Left kidney (tissue), 1 donor: ENCODE measurements at regions not wholly inside any gene's neighbourhood (a gene's known extent, or its start where the extent isn't known, plus 50 kb on each side); places are given as distances from the start of the nearest gene placed in this dataset.
"Not testable (repeated sequence)": the region's sequence is repeated elsewhere in the genome, so short reads cannot be mapped to it uniquely, and the experiment has no call there.

Experiments
- DNase-seq: peaks from one replicate; pipeline ENCODE4 v3.0.0-alpha.2; 2013

DNA sequence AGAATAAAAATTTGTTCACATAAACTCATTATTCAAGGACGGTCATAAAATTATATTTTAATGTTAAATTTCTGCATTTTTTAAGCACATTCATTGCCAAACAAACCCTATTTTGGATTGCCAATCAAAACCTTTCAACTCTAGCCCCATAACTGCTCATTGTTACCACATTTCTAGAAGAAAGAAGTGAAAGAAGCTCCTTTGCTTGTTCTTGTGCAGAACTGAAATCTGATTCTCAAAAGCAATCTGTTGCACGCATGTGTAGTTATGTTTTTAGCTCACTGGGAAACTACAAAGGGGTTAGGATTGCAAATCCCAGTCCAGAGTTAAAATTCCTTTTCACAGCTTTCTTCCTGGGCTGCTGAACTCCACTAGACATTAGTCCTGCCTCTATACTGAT lies 109.5 kb upstream of the MIR17HG start:
- no peak for DNase-seq

DNA sequence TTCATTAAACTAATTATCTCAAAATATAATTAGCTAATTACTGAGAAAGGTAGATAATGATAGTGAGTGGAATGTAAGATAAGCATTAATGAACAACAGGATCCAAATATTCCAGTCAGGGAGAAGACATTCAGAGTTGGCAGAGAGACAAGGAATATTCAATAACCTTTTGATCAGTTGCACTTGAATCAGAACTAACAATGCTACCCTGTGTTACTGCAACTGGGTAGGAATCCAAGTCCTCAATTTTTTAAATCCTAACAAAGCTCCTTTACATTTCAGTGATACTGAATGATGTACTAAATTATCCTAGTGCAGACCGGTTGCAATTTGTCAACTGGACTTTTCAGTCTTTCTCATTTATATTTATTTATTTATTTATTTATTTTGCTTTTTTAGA lies 107.1 kb upstream of the MIR17HG start:
- no peak for DNase-seq

DNA sequence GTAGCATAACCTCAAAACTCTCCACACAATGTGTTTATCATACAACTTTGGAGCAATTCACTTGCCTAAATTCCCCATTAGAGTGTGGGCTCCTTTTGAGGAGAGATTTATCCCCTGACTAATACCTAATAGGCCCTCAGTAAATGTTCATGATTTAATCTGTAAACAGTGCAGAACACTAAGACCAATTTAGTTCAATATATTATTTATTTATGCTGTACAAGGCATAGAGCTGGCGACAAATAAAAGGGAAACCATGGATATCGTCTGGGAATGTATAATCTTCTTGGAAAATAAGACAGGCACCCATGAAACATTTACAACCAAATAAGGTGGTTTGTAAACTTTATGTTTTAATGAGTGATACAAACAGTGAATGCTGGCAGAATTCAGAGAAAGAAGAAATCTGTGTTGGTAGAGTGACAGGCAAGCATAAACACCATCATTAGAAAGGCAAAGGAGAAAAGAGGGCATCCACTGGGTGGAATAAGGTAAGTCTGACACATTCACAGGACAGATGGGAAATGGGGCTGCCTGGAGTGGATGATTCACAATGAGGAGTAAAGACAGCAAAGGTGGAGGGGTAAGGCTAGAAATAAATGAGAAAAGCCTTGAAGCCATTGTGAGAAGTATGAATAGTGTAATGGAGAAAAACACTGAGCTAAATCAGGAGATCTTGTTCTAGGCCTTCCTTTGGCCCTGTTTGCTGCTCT lies 106.1 kb upstream of the MIR17HG start:
- DNase-seq = no peak

DNA sequence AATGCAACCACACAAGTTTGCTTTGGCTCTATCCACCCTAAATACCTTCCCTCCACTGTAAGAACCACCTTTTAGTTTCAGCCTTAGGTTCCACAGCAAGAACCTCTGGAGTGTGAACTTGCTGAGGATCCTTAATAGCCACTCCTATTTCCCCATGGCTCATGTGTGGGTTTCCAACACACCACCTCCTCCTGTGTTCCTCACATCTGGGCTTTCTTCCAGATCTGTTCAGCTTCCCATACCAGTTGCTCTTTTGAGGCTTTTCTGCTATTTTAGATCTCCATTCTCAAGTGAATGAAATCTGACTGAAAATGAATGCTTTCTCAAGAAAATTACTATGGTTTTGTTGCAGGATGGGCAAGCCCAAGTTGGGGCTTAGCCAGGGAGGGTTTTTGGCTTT lies 104.8 kb upstream of the MIR17HG start:
- DNase-seq = no peak

DNA sequence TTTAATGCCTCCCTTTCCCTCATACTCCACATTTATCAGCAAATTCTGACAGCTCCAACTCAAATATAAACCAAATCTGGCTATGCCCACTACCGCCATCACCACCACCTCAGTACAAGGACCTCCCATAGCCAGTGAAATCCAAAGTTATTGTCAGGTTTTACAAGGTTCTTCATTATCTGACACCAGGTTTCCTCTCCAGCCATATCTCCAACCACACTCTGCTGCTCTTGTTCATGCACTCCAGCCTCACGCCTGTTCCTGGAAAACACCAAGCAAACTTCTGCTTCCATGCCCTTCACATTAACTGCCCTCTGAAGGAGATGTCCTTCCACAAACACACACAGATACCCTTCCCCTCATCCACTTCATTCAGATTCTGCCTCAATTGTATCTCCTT lies 102.2 kb upstream of the MIR17HG start:
- DNase-seq = no peak

DNA sequence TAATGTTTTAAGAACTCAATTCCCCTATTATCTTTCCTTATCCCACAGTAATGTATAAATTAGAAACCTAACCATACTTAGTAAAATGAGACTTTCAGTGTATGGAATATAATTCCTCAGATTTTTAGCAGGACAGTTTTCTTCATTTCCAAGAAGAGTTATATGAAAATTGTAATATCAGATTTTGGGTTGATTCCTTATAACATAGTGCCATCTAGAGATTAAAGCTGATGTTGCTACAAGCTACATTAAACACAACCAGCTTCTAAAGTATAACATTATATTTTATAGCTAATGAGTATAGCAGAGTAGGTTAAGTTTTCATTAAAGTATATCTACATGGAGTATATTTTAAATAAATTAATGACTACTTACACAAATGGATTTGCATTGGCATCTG lies 99.7 kb upstream of the MIR17HG start:
- peak; percentile 6 for DNase-seq

DNA sequence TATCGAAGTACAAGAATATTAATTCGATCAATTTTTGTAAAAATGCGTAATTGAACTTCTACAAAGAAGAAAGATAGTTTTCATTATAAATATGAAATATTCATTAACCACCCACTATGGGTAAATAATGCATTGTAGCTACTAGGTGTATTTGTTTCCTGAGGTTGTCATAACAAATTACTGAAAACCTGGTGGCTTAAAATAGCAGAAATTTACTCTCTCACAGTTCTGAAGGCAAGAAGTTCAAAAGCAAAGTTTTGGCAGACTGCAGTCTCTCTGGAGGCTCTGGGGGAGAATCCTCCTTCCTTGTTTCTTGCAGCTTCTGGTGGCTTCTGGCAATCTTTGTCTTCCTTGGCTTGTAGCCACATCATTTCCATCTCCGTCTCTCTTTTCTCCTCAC lies 99.2 kb upstream of the MIR17HG start:
- DNase-seq = no peak

DNA sequence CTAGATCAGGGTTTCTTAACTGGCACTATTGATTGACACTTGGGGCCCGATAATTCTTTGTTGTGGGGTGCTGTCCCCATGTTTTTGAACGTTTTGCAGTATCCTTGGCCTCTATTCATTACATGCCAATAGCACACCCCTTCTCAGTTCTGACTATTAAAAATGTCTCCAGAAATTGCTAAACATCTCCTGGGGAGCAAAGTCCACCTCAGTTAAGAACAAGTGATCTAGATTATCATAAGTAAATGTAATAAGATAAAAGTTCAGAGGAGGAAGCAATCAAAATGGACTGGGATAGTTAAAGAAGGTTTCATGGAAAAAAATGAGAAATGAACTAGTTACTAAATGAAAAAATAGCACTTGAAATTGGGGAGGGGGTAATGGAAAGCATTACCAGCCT lies 98.1 kb upstream of the MIR17HG start:
- DNase-seq = no peak

DNA sequence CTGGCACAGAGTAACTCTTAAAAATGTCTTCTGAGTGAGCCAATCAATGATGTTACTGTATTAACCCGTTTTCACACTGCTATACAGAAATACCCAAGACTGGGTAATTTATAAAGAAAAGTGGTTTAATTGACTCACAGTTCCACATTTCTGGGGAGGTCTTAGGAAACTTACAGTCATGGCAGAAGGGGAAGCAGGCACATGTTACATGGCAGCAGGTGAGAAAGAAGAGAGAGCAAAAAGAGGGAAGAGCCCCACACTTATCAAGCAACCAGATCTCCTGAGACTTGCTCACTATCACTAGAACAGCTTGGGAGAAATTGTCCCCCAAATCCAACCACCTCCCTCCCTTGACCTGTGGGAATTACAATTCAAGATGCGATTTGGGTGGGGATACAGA lies 97.6 kb upstream of the MIR17HG start:
- DNase-seq = no peak

DNA sequence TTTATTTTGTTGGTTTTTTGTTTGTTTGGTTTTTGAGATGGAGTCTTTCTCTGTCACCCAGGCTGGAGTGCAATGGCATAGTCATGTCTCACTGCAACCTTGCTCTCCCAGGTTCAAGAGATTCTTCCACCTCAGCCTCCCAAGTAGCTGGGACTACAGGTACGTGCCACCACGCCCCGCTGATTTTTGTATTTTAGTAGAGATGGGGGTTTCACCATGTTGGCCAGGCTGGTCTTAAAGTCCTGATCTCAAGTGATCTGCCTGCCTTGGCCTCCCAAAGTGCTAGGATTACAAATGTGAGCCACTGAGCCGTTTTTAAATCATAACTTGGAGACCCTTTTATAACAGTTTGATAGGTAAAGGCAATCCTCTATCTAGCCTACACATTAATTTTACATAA lies 95.9 kb upstream of the MIR17HG start:
- DNase-seq = not testable (repeated sequence)

DNA sequence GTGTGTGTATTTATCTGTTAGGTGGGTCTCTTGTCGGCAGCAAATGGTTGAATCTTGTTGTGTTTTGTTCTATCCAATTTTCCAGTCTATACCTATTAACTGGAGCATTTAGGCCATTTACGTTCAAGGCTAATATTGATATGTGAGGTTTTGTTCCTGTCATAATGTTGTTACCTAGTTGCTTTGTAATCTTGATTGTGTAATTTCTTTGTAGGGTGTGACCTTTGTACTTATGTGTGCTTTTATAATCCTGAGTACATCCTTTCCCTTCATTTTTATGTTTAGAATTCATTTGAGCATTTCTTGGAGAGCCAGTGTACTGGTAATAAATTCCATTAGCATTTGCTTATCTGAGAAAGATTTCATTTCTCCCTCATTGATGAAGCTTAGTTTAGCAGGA lies 83.0 kb upstream of the MIR17HG start:
- no peak for DNase-seq

DNA sequence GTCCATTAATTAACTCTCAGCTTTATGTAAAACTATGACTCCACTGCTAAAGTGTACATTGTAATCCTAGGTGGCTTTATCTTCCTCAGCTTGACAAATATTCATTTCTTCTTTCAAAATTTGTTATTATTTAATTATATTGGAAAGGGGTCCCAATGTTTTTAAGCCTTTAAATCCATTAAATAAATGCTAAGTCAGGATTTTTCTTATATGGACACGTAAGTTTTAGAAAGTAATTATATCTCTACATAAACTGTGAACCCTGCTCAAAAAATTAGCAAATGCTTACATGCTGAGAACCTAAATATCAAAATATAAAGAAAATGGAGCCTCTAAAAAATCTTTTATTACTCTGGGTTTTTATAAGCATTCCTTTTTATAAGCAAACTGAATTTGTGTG lies 78.2 kb upstream of the MIR17HG start:
- DNase-seq = no peak

DNA sequence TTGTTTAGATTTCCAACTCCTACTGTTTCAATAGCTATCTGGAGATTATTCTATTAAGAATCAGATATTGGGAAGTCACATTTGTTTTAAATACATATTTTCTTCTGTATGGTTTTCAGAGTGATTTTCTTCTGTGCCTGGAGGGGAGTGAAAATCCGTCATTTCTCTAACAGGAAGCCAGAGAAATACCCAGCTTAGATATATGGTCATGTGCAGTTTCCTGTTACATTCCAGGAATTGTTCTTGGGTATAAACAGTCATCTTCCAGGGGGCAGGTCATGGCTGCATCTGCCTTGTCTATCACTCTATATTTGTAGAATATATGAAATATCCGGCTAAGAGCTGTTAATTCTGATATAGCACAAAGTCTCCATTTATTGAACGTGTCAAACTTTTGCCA lies 77.5 kb upstream of the MIR17HG start:
- no peak for DNase-seq

DNA sequence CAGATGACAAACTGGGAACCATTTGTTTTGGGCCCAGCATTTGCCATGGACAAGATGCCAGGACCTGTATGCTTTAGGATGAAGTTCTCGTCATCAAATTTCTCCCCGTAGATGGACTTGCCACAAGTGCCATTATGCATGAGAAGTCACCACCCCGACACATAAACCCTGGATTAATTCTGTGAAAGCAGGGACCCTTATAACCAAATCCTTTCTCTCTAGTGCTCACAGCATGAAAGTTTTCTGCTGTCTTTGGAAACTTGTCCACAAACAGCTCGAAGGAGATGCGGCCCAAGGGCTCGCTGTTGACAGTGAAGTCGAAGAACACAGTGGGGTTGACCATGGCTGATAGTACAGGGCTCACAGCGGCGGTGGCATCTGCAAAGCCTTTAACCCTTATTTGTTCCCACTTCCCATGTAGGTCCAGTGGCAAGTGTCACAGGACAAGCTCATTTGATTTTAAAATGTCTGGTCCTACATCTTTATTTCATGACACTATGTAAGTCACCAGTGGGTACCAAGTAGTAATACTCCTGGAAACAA lies 75.2 kb upstream of the MIR17HG start:
- no peak for DNase-seq

DNA sequence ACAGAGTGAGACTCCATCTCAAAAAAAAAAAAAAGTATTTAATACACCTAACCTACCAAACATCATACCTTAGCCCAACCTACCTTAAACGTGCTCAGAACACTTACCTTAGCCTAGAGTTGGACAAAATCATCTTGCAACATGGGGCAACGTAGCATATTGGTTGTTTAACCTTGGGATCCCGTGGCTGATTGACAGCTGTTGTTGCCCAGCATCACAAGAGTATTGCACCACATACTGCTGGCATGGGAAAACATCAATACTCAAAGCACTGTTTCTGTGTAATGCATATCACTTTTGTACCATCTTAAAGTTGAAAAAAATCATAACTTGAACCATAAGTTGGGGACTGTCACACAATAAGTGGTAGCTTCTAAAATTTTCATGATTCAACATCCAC lies 73.8 kb upstream of the MIR17HG start:
- DNase-seq = no peak

DNA sequence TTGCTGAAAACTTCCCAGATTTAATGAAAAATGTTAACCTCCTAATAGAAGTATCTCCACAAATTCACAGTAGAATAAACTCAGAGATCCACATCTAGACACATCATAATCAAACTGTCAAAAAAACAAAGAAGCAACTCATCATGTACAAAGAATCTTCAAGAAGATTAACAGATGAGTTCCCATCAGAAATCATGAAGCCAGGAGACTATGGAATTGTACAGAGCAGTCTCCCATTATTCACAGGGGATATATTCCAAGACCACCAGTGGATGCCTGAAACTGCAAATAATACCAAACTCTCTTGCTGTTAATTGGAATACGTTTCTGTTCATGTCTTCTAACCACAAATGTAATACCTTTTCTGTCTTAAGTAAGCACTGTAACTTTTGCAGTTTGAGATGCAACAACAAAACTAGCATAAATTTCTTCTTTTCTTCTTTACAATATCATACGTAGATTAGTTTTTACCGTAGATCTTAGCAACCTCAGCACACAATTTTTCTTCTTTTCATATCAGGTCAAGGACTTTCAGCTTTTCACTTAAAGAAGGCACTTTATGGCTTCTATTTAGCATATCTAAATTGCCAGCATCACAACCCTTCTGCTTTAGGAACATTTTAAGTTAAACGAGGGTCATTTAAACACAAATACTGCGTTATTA lies 70.3 kb upstream of the MIR17HG start:
- no peak for DNase-seq

DNA sequence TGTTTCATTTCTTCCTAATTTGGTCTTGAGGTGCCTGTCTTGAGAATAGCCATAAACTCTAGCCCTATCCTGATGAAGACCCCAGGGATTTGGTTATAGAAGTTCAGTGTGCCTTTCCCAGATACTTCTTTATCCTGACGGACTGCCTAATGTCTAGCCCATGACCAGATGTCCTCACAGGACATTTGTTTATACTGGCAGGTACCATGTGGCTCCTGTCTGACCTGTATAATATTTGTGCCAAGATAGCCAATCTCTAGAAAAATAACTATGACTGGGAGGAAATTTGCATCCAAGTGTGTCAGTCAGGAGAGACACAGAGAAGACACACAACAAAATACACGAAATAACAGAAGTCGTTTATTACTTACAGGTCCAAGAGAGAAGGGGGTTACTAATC lies 69.2 kb upstream of the MIR17HG start:
- DNase-seq = no peak

DNA sequence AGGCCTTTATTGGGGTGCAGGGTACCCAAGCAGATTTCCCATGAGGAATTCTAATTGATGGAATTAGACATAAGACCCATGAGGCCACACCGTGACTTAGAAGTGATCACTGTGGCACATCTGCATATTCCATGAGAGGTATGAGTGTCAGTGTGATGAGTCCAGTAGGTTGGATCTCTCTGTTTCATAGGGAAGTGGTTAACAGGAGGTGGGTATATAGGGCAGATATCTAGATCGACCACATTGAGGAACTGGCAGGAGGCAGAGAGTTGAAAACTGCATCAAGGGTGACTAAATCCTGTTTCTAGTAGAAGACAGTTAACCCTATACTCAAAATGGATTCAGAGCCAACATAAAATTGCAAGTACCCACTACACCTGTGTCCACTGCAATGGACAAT lies 68.6 kb upstream of the MIR17HG start:
- no peak for DNase-seq

DNA sequence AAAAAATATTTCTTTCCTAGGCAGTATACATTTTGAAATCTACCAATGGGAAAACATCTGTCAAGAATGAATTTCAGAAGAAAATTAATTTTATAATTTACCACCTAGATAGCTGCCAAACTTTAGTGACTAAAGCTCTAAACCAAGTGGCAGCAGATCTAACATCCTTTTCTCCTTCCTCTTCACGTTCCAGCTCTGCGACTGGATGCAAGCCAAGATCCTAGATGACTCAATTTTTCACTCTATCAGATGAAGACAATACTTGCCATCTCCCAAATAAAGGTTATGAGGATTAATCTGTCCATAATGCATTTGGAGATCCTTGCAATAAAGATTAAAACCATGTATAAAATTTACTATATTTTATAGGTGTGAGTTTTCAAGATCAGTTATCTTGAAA lies 66.7 kb upstream of the MIR17HG start:
- no peak for DNase-seq

DNA sequence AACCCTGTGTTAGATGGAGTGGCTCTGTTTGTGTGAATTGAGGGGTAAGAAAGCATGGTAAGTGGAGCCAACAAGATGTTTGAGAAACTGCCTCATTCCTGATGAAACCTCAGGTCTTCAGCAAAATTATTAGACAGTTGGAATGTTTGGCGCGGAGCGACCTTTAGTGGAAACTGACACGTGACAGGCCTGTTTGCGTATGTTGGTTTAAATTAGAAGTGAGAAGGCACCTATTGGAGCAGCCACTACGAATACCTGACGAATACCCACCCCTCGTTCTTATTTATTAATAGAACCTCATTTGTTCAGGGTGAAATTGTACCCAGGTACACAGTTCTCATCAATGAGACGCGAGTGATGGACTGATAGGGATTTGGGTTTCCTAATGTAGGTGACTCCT lies 63.2 kb upstream of the MIR17HG start:
- DNase-seq = no peak

DNA sequence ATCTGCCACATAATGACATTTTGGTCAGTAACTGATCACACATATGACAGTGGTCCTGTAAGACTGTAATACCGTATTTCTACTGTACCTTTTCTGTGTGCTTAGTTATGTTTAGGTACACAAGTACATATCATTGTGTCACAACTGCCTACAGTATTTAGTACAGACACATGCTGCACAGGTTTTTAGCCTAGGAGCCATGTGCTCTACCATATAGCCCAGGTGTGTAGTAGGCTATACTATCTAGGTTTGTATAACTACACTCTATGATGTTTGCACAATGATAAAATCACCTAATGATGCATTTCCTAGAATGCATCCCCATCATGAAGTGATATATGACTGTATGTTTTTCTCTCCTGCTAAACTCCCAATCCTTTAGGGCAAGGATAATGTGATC lies 61.2 kb upstream of the MIR17HG start:
- DNase-seq = no peak

DNA sequence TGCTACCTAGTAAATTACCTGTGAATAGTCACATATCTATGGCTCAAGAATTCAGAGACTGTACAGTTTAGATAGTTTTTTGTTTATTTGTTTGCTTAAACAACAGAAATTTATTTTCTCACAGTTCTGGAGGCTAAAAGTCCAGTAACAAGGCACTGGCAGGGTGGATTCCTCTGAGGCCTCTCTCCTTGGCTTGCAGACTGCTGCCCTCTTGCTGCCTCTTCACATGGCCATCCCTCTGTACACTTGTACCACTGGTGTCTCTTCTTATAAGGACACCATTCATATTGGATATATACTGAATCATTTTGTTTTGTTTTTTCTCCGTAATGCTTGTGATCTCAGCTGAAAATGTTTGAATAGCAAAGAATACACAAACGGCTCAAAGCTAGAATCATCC lies 56.4 kb upstream of the MIR17HG start:
- DNase-seq = no peak

DNA sequence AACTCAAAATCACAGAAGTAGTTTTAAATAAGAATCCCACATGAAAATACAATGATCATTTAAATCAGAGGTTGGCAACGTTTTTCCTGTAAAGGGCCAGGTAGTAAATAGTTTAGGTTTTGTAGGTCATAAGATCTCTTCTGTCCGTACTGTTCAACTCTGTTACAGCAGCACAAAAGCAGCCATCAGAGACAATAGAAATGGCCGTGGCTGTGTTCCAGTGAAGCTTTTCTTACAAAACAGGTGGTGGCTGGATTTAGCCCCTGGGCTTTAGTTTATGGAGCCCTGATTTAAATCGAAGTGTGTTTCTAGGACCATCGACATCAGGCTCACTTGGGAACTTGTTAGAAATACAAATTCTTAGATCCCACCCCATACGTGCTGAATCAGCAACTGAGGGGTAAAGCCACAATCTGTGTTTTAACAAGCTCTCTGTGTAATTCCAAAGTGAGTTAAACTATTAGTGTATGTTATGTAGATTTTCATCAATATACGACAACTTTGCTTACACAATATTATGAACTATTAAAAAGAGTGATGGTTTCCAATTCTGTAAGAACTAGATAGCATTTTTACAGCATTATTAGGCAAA lies 54.8 kb upstream of the MIR17HG start:
- DNase-seq = no peak
